OCI-LY1 (cell line): ENCODE measurements at regions not wholly inside any gene's neighbourhood (a gene's known extent, or its start where the extent isn't known, plus 50 kb on each side); places are given as distances from the start of the nearest gene placed in this dataset.

Source experiments
- H2AFZ ChIP-seq: fragments of 200-600 bp; sonication (generic), shearing (Covaris generic); 2 replicates; pipeline ENCODE4 v1.6.0; 2014; ENCODE audit warnings: antibody characterized with exemption, mild to moderate bottlenecking, low read length
- H3F3A ChIP-seq: fragments of 200-600 bp; sonication (generic), shearing (Covaris generic); 2 replicates; pipeline ENCODE4 v1.6.0; 2014; ENCODE audit warnings: mild to moderate bottlenecking, antibody characterized with exemption, low read length, moderate library complexity; ENCODE audit not compliant: insufficient read depth
- H3K27ac ChIP-seq: fragments of 200-600 bp; sonication (generic); 2 replicates; pipeline ENCODE4 v1.5.1; 2014; ENCODE audit warnings: low read length, mixed run types, mild to moderate bottlenecking, low read depth; ENCODE audit not compliant: poor library complexity, severe bottlenecking
- H3K27me3 ChIP-seq: fragments of 200-600 bp; sonication (generic); 2 replicates; pipeline ENCODE4 v1.6.0; 2014; ENCODE audit warnings: antibody characterized with exemption, mild to moderate bottlenecking, low read length, moderate library complexity; ENCODE audit not compliant: insufficient read depth
- H3K36me3 ChIP-seq: fragments of 200-600 bp; sonication (generic); 2 replicates; pipeline ENCODE4 v1.6.1; 2014; ENCODE audit warnings: mild to moderate bottlenecking, antibody characterized with exemption, low read length, moderate library complexity, mixed read lengths; ENCODE audit not compliant: insufficient read depth
- H3K4me1 ChIP-seq: fragments of 200-600 bp; sonication (generic); 2 replicates; pipeline ENCODE4 v1.5.1; 2014; ENCODE audit warnings: mild to moderate bottlenecking, low read length, moderate library complexity; ENCODE audit not compliant: insufficient read depth, severe bottlenecking
- H3K4me2 ChIP-seq: fragments of 200-600 bp; sonication (generic), shearing (Covaris generic); 2 replicates; pipeline ENCODE4 v1.6.1; 2014; ENCODE audit warnings: low read length
- H3K4me3 ChIP-seq: fragments of 200-600 bp; sonication (generic); 2 replicates; pipeline ENCODE4 v1.5.1; 2014; ENCODE audit warnings: low read length, low read depth, mild to moderate bottlenecking, mixed read lengths; ENCODE audit not compliant: poor library complexity, severe bottlenecking
- H3K79me2 ChIP-seq: fragments of 200-600 bp; shearing (Covaris generic); 2 replicates; pipeline ENCODE4 v1.6.1; 2016; ENCODE audit warnings: mixed run types, low read length, mixed read lengths; ENCODE audit not compliant: insufficient read depth
- H3K9ac ChIP-seq: fragments of 200-600 bp; sonication (generic), shearing (Covaris generic); 2 replicates; pipeline ENCODE4 v1.6.1; 2014; ENCODE audit warnings: mild to moderate bottlenecking, low read length, mixed read lengths
- H3K9me2 ChIP-seq: fragments of 200-600 bp; sonication (generic), shearing (Covaris generic); 2 replicates; pipeline ENCODE4 v1.6.1; 2014; ENCODE audit warnings: low read depth, mild to moderate bottlenecking, low read length, mixed read lengths
- H3K9me3 ChIP-seq: fragments of 200-600 bp; shearing (Covaris generic); 2 replicates; pipeline ENCODE4 v1.6.1; 2014; ENCODE audit warnings: low read length, mixed read lengths
- H4K20me1 ChIP-seq: fragments of 200-600 bp; sonication (generic), shearing (Covaris generic); 2 replicates; pipeline ENCODE4 v1.6.0; 2016; ENCODE audit warnings: mild to moderate bottlenecking, low read length; ENCODE audit not compliant: insufficient read depth
- EZH2 ChIP-seq: fragments of 200-600 bp; sonication (generic), shearing (Covaris generic); IDR thresholded peaks from 2 replicates; pipeline ENCODE4 v1.8.0; 2017; ENCODE audit warnings: borderline replicate concordance, mixed run types, mild to moderate bottlenecking, antibody characterized with exemption, low read length, moderate library complexity, mixed read lengths
- TF ChIP-seq, protein P1 (sequence below): fragments of 200-600 bp; sonication (generic), shearing (Covaris generic); IDR thresholded peaks from 2 replicates; pipeline ENCODE4 v1.5.1; 2017; ENCODE audit warnings: mild to moderate bottlenecking, antibody characterized with exemption, low read length, moderate library complexity, mixed read lengths

DNA sequence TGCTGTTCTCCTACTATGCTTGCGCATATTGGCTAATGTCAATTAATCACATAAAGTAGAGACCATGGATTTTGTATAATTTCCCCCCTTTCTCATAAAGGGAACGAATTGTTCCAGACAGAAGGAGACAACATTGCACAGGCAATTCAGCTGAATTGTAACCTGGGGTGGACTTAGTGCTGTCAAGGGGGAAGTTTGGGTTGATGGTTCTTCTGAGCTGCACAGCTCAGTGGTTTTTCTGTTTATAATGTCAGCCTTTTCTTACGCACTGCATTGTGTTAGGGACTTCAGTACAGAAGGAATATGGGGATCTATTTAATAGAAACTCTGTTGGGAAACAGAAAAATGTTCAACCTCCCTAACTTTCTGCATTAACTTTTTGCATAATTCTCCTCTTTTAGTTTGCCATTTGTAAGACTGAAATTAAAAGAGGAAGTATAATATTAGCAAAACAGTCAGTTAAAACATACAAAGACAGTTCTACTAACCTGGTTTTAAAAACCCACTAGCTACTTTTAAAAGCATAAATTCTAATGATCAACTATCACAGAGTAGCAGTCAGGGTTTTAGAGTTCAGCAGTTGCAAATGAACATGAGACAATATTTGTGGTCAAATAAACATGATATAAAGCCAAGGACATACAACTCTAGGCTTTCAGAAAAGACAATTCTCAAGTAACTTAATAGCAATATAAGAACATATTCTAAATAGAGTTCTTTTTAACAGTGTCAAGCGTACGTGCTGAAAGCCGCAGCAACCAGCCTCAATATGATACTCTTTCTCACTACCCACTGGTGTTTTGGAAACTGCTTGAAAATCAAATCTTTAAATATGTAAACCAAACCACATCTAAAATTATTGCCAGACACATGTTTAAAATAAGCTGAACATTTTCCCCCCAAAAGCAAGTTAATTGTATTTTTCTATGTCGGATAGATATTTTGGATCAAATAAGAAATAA is 393.0 kb downstream of the FSCB start:
- peak overlapping the region; percentile 60 for H3K4me2 ChIP-seq
- H3K27ac ChIP-seq = peak overlapping the region; percentile 87
- peak overlapping the region; percentile 26 for H3K4me3 ChIP-seq
- TF ChIP-seq, protein P1, sequence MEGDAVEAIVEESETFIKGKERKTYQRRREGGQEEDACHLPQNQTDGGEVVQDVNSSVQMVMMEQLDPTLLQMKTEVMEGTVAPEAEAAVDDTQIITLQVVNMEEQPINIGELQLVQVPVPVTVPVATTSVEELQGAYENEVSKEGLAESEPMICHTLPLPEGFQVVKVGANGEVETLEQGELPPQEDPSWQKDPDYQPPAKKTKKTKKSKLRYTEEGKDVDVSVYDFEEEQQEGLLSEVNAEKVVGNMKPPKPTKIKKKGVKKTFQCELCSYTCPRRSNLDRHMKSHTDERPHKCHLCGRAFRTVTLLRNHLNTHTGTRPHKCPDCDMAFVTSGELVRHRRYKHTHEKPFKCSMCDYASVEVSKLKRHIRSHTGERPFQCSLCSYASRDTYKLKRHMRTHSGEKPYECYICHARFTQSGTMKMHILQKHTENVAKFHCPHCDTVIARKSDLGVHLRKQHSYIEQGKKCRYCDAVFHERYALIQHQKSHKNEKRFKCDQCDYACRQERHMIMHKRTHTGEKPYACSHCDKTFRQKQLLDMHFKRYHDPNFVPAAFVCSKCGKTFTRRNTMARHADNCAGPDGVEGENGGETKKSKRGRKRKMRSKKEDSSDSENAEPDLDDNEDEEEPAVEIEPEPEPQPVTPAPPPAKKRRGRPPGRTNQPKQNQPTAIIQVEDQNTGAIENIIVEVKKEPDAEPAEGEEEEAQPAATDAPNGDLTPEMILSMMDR = no peak
- no peak for TF ChIP-seq EZH2
- peak overlapping the region; percentile 88 for H2AFZ ChIP-seq
- no peaks in the 10 kb centered on the region for H3K36me3 ChIP-seq
- H3F3A ChIP-seq = no peaks in the 10 kb centered on the region
- H3K9ac ChIP-seq = peak overlapping the region; percentile 55
- no peaks in the 10 kb centered on the region for H4K20me1 ChIP-seq
- no peaks in the 10 kb centered on the region for H3K79me2 ChIP-seq
- no peaks in the 10 kb centered on the region for H3K27me3 ChIP-seq
- peaks cover 25% of the 10 kb centered on the region for H3K4me1 ChIP-seq
- no peaks in the 10 kb centered on the region for H3K9me3 ChIP-seq
- H3K9me2 ChIP-seq = no peaks in the 10 kb centered on the region

DNA sequence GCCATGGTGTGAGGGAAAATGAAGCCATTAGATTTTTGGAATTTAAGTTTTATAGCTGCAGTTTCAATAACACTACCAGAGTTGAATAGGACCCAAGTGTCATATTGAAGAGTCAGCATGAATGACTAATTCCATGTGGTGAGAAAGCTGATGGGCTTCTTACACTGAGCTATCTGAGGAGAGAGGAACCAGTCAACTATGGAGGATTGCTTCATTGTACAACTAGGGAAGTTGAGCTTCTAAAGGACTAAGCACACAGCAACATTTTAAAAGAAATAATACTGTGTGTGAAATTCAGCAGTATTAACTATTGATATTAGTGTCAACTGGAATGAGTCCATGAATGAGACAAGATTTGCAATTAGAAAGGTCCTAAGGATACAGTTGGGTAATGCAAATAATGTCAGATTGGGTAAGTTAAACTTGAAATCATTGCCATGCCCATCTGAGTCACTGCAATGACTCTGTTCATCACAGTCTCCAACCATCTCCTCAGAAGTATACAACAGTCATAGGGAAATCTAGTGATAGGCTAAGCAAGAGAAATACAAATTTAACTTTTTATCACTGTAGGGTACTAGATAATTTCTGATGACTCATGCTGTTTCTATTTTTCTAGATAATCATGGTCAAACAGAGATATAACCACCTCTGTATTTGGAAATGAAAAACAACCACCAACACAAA is 394.2 kb downstream of the FSCB start:
- H3K9me3 ChIP-seq = no peaks in the 10 kb centered on the region
- H3K9ac ChIP-seq = no peak overlapping the region
- H3K36me3 ChIP-seq = no peaks in the 10 kb centered on the region
- peaks cover 25% of the 10 kb centered on the region for H3K4me1 ChIP-seq
- H2AFZ ChIP-seq = peak overlapping the region; percentile 88; the same call in 1 of the 2 replicates
- peak overlapping the region; percentile 87 for H3K27ac ChIP-seq
- H3K27me3 ChIP-seq = no peaks in the 10 kb centered on the region
- no peaks in the 10 kb centered on the region for H3K9me2 ChIP-seq
- no peak overlapping the region for H3K4me3 ChIP-seq
- H3F3A ChIP-seq = no peaks in the 10 kb centered on the region
- TF ChIP-seq EZH2 = no peak
- TF ChIP-seq, protein P1 = no peak
- no peaks in the 10 kb centered on the region for H4K20me1 ChIP-seq
- peak overlapping the region; percentile 60; the same call in 1 of the 2 replicates for H3K4me2 ChIP-seq
- H3K79me2 ChIP-seq = no peaks in the 10 kb centered on the region

DNA sequence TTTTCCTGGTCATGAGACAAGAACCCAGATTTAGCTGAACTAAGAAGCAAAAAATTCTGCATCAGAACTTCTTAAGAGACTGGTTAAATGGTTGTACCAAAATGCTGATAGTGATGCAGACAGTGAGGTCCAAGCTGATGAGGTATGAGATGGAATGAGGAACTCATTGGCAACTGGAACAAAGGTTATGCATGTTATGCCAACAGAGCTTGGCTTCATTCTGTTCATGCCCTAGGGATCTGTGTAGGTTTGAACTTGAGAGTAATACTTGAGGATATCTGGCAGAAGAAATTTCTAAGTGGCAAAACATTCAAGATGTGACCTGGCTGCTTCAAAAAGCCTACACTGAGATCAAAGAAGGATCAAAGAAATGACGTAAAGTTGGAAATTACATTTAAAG is 398.0 kb downstream of the FSCB start:
- Histone ChIP-seq H3K27me3 (no peaks in the 10 kb centered on the region), H3K9ac (no peak overlapping the region)

More for the DNA sequence above, 398.0 kb downstream of the FSCB start:
- Histone ChIP-seq H3K4me3 (no peak overlapping the region), H3K9me2 (no peaks in the 10 kb centered on the region), H3F3A (no peaks in the 10 kb centered on the region), H3K27ac (no peak overlapping the region), H3K36me3 (no peaks in the 10 kb centered on the region), H2AFZ (no peak overlapping the region), H3K79me2 (no peaks in the 10 kb centered on the region), H4K20me1 (no peaks in the 10 kb centered on the region), H3K4me1 (peaks cover 15% of the 10 kb centered on the region), H3K9me3 (0 out of 2 replicates have a peak, but pooled peaks cover 5% of the 10 kb centered on the region), H3K4me2 (no peak overlapping the region)
- TF ChIP-seq, protein P1 = no peak
- TF ChIP-seq EZH2 = no peak
